ENCODE measurements at regions not wholly inside any gene's neighbourhood (a gene's known extent, or its start where the extent isn't known, plus 50 kb on each side); places are given as distances from the start of the nearest gene placed in this dataset.

GRCh38 chr4:43380093-43380492 is 487.6 kb downstream of the GRXCR1 start:
- TF ChIP-seq CTCF (IDR thresholded peaks at IDR 0.05) (no peak), ZFX (IDR thresholded peaks at IDR 0.05; ENCODE audit: borderline replicate concordance) (no peak)

Data from 22Rv1 (cell line).